GM12878 (cell line): ENCODE measurements at regions not wholly inside any gene's neighbourhood (a gene's known extent, or its start where the extent isn't known, plus 50 kb on each side); places are given as distances from the start of the nearest gene placed in this dataset.

Experiments used
- ATAC-seq: fragments of 200-7000 bp; cut with Tn5 transposase; 3 replicates; pipeline ENCODE4 v1.9.1; 2020; ENCODE audit warnings: mild to moderate bottlenecking, moderate library complexity
- BruUV-seq: library from RNA; stranded (reverse); fragments of 400-500 nt; replicated peaks from 2 replicates; lab custom pipeline; 2021; lab: Mats Ljungman, UMichigan
- CTCF ChIA-PET: fragments of 300-600 bp; sonication (Branson Sonifier 250); formaldehyde crosslinking; extraction: SDS; loops from one replicate; lab custom pipeline; 2021; ENCODE audit warnings: inconsistent platforms; lab: Yijun Ruan, JAX
- POLR2A ChIA-PET: fragments of 350-600 bp; formaldehyde crosslinking; extraction: SDS; loops from one replicate; lab custom pipeline; 2021; ENCODE audit warnings: inconsistent platforms; lab: Charles Lee
- RAD21 ChIA-PET: fragments of 300-600 bp; sonication (Branson Sonifier 250); formaldehyde crosslinking; loops from one replicate; lab custom pipeline; 2023; ENCODE audit warnings: antibody characterized with exemption; ENCODE audit not compliant: unreplicated experiment; lab: Charles Lee
- SMC1A ChIA-PET: fragments of 300-600 bp; sonication (Branson Sonifier 250); formaldehyde crosslinking; loops from one replicate; lab custom pipeline; 2023; ENCODE audit not compliant: unreplicated experiment, uncharacterized antibody; lab: Charles Lee
- DNase-seq: peaks from one replicate; pipeline ENCODE4 v3.0.0-alpha.2; 2011; ENCODE audit warnings: low read depth, low spot score
- FAIRE-seq: peaks from 3 replicates; lab custom pipeline; 2011; peaks lifted over from hg19 to GRCh38; lab: Jason Lieb, UNC
- H2AFZ ChIP-seq: 2 replicates; pipeline ENCODE4 v1.6.0; 2011; ENCODE audit warnings: low read depth, low read length, control low read depth; ENCODE audit not compliant: control insufficient read depth
- H3K27ac ChIP-seq: 2 replicates; pipeline ENCODE4 v1.5.1; 2011; ENCODE audit warnings: control low read depth; ENCODE audit not compliant: control insufficient read depth, insufficient read depth
- H3K27me3 ChIP-seq, 2 experiments: replicated peaks in 1 of 2; 2 replicates each; pipeline versions ENCODE4 v1.6.0 to v1.6.1; 2011; ENCODE audit warnings: low read length in 1 of 2; ENCODE audit not compliant: control insufficient read depth in 2 of 2, insufficient read depth in 2 of 2
- H3K36me3 ChIP-seq, 2 experiments: 2 replicates each; pipeline ENCODE4 v1.5.1; 2011; ENCODE audit warnings: low read length in 1 of 2; ENCODE audit not compliant: control insufficient read depth in 2 of 2, insufficient read depth in 2 of 2
- H3K4me1 ChIP-seq: 2 replicates; pipeline ENCODE4 v1.6.1; 2011; ENCODE audit warnings: mild to moderate bottlenecking, low read length, moderate library complexity, mixed read lengths; ENCODE audit not compliant: control insufficient read depth, insufficient read depth
- H3K4me2 ChIP-seq: 2 replicates; pipeline ENCODE4 v1.6.0; 2011; ENCODE audit warnings: control low read depth; ENCODE audit not compliant: control insufficient read depth, insufficient read depth
- H3K4me3 ChIP-seq: fragments of 200-600 bp; sonication (generic); 2 replicates; pipeline ENCODE4 v1.5.1; 2016
- H3K79me2 ChIP-seq: 2 replicates; pipeline ENCODE4 v1.6.0; 2011; ENCODE audit warnings: low read length; ENCODE audit not compliant: control insufficient read depth, insufficient read depth
- H3K9ac ChIP-seq: 2 replicates; pipeline ENCODE4 v1.8.0; 2011; ENCODE audit warnings: low read length, control low read depth, mixed read lengths; ENCODE audit not compliant: control insufficient read depth, insufficient read depth
- H3K9me3 ChIP-seq: replicated peaks from 3 replicates; pipeline ENCODE4 v1.5.1; 2011; ENCODE audit warnings: mild to moderate bottlenecking, low read length; ENCODE audit not compliant: control insufficient read depth, insufficient read depth
- H4K20me1 ChIP-seq: 2 replicates; pipeline ENCODE4 v1.6.0; 2011; ENCODE audit not compliant: control insufficient read depth, insufficient read depth
- EP300 ChIP-seq, 2 experiments: fragments of 150-350 bp in 1 of 2; IDR thresholded peaks; 2 replicates each; pipeline ENCODE4 v1.6.1; 2011 to 2012; ENCODE audit warnings: low read depth in 2 of 2, low read length in 2 of 2, borderline replicate concordance in 1 of 2, improper control_type of control experiment in 1 of 2, inconsistent platforms in 1 of 2; ENCODE audit not compliant: control insufficient read depth in 1 of 2
- EZH2 ChIP-seq: IDR thresholded peaks from 2 replicates; pipeline ENCODE4 v1.6.1; 2012; ENCODE audit warnings: low read depth, mild to moderate bottlenecking, control low read depth, inconsistent platforms, low read length, borderline replicate concordance; ENCODE audit not compliant: control insufficient read depth
- HDAC6 ChIP-seq: fragments of 200-600 bp; sonication (generic); IDR thresholded peaks from one replicate; pipeline ENCODE4 v1.8.0; 2017; ENCODE audit warnings: antibody characterized with exemption; ENCODE audit not compliant: unreplicated experiment
- JUND ChIP-seq: IDR thresholded peaks from 2 replicates; pipeline ENCODE4 v1.6.1; 2012; ENCODE audit warnings: low read depth, mild to moderate bottlenecking, low read length, improper control_type of control experiment, moderate library complexity
- KAT2A ChIP-seq: conservative IDR thresholded peaks from 2 replicates; pipeline ENCODE4 v1.6.1; 2011; ENCODE audit warnings: low read depth, low read length; ENCODE audit not compliant: control insufficient read depth
- NBN ChIP-seq: fragments of 450-650 bp; IDR thresholded peaks from 2 replicates; pipeline ENCODE4 v1.6.1; 2016
- NFIC ChIP-seq: IDR thresholded peaks from 2 replicates; pipeline ENCODE4 v1.6.1; 2012; ENCODE audit warnings: low read depth, mild to moderate bottlenecking, inconsistent platforms, low read length, moderate library complexity
- NR2F1 ChIP-seq: fragments of 450-650 bp; conservative IDR thresholded peaks from 2 replicates; pipeline ENCODE4 v1.6.1; 2017; ENCODE audit warnings: mild to moderate bottlenecking
- PAX5 ChIP-seq: IDR thresholded peaks from 2 replicates; pipeline ENCODE4 v1.6.1; 2011; ENCODE audit warnings: low read depth, low read length, borderline replicate concordance
- RCOR1 ChIP-seq: conservative IDR thresholded peaks from 2 replicates; pipeline ENCODE4 v1.6.1; 2012; ENCODE audit warnings: low read depth, low read length, improper control_type of control experiment
- RUNX3 ChIP-seq: IDR thresholded peaks from 2 replicates; pipeline ENCODE4 v1.6.1; 2012; ENCODE audit warnings: low read length, inconsistent platforms
- TCF3 ChIP-seq: IDR thresholded peaks from 2 replicates; pipeline ENCODE4 v1.6.1; 2012; ENCODE audit warnings: low read depth, mild to moderate bottlenecking, low read length, borderline replicate concordance; ENCODE audit not compliant: insufficient read depth
- WGBS: methylation state at CpG from one replicate; pipeline ENCODE4 v1.1.6; 2016; ENCODE audit warnings: low lambda C conversion rate; ENCODE audit not compliant: insufficient replicate concordance, insufficient coverage; ENCODE audit errors: missing lambda C conversion rate; 5-methylcytosine and 5-hydroxymethylcytosine counted together
- in situ Hi-C: fragments of 300-500 bp; cut with MboI; formaldehyde crosslinking; loops from 9 replicates; pipeline ENCODE4 v1.14.3; 2018; ENCODE audit warnings: mixed read lengths
- intact Hi-C: fragments of 100-400 bp; cut with micrococcal nuclease; formaldehyde crosslinking; loops from one replicate; pipeline ENCODE4 v1.14.2; 2022; ENCODE audit not compliant: unreplicated experiment
- TF ChIP-seq, protein P1 (sequence below): IDR thresholded peaks from 2 replicates; pipeline ENCODE4 v1.6.1; 2012; ENCODE audit warnings: improper control_type of control experiment, low read depth, low read length; ENCODE audit not compliant: insufficient replicate concordance
- TF ChIP-seq, protein P2 (sequence below): fragments of 450-650 bp; IDR thresholded peaks from 2 replicates; pipeline ENCODE4 v1.6.1; 2017; ENCODE audit warnings: mild to moderate bottlenecking, low read depth, inconsistent platforms; ENCODE audit not compliant: poor library complexity, severe bottlenecking

DNA sequence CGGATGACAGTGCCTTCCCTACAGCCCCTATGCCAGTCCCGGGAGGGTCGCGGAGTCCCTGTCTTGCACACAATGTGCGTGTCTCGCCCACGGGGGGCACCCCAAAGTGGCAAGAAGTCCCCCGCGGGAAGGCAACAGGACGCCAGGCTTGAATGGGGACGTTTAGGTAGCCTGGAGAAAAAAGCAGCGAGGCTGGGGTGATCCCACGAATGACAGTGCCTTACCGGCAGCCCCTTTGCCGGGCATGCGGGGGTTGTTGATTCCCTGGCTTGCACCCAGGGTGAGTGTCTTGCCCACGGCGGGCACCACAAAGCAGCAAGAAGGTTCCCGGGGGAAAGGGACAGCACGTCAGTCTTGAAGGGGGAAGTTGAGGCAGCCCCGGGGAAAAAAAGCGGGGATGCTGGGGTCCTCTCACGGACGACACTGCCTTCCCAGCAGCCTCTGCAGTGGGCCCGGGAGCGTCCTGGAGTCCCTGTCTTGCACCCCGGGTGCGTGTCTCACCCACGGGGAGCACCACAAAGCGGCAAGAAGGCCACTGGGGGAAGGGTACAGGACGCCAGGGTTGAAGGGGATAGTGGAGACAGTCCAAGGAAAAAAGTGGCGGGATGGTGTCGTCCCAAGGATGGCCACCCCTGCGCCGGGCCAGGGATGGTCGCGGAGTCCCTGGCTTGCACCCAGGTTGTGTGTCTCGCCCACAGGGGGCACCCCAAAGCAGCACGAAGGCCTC is 156.8 kb upstream of the ALG10B start (continued):
- TF ChIP-seq PAX5 (no peak), TCF3 (no peak), EP300 (IDR thresholded peaks at IDR 0.05; ENCODE audit: borderline replicate concordance in 1 of 2, control insufficient read depth in 1 of 2, low read depth in 2 of 2, low read length in 2 of 2) (no peak)
- TF ChIP-seq, all 136 proteins: peak for 0

DNA sequence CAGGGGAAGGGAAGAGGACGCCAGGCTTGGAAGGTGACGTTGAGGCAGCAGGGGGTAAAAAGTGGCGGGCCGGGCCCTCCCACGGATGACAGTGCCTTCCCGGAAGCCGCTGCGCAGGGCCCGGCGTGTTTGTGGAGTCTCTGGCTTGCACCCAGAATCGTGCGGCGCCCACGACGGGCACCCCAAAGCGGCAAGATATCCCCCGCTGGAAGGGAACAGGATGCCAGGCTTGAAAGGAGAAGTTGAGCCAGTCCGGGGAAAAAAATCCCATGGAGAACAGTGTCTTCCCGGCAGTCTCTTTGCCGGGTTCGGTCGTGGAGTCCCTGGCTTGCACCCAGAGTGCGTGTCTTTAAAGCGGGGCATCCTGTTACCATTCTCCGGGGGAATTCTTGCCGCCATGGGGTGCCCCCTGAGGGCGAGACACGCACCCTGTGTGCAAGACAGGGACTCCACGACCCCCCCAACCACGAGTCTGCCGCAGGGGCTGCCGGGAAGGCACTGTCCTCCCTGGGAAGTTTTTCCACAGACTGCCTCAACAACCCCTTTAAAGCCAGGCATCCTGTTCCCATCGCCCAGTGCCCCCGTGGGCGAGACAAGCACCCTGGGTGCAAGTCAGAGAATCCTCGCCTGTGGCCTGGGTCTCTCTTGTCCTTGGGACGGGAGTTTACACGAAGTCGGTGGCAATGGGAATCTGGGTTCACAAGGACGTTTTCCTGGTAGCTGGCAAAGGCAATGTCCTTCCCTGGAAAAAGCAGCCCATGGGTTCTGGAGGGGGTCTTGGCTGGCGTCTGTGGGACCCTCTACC is 156.1 kb upstream of the ALG10B start:
- ATAC-seq (no peak), DNase-seq (no peak), FAIRE-seq (no peak)
- WGBS = 81% methylated on average over 36 of the region's 41 CpGs
- H3K27ac ChIP-seq = no peak overlapping the region
- H4K20me1 ChIP-seq = no peaks in the 10 kb centered on the region
- H2AFZ ChIP-seq = no peak overlapping the region
- no peak overlapping the region for H3K9ac ChIP-seq
- ChIA-PET RAD21 (no interaction called here), SMC1A (no interaction called here), CTCF (no interaction called here), POLR2A (no interaction called here)
- in situ Hi-C loops = no loop called here
- no TSS peak for BruUV-seq
- H3K79me2 ChIP-seq = no peaks in the 10 kb centered on the region
- H3K27me3 ChIP-seq = no peaks in the 10 kb centered on the region
- no peaks in the 10 kb centered on the region for H3K4me1 ChIP-seq
- intact Hi-C loops = no loop called here
- no peak overlapping the region for H3K4me2 ChIP-seq
- H3K4me3 ChIP-seq = no peak overlapping the region
- H3K9me3 ChIP-seq = no peaks in the 10 kb centered on the region; the same call in 2 of the 3 replicates
- H3K36me3 ChIP-seq = no peaks in the 10 kb centered on the region
- TF ChIP-seq HDAC6 = no peak
- TF ChIP-seq EZH2 = no peak
- no peak for TF ChIP-seq NBN
- no peak for TF ChIP-seq NFIC
- TF ChIP-seq, protein P1, sequence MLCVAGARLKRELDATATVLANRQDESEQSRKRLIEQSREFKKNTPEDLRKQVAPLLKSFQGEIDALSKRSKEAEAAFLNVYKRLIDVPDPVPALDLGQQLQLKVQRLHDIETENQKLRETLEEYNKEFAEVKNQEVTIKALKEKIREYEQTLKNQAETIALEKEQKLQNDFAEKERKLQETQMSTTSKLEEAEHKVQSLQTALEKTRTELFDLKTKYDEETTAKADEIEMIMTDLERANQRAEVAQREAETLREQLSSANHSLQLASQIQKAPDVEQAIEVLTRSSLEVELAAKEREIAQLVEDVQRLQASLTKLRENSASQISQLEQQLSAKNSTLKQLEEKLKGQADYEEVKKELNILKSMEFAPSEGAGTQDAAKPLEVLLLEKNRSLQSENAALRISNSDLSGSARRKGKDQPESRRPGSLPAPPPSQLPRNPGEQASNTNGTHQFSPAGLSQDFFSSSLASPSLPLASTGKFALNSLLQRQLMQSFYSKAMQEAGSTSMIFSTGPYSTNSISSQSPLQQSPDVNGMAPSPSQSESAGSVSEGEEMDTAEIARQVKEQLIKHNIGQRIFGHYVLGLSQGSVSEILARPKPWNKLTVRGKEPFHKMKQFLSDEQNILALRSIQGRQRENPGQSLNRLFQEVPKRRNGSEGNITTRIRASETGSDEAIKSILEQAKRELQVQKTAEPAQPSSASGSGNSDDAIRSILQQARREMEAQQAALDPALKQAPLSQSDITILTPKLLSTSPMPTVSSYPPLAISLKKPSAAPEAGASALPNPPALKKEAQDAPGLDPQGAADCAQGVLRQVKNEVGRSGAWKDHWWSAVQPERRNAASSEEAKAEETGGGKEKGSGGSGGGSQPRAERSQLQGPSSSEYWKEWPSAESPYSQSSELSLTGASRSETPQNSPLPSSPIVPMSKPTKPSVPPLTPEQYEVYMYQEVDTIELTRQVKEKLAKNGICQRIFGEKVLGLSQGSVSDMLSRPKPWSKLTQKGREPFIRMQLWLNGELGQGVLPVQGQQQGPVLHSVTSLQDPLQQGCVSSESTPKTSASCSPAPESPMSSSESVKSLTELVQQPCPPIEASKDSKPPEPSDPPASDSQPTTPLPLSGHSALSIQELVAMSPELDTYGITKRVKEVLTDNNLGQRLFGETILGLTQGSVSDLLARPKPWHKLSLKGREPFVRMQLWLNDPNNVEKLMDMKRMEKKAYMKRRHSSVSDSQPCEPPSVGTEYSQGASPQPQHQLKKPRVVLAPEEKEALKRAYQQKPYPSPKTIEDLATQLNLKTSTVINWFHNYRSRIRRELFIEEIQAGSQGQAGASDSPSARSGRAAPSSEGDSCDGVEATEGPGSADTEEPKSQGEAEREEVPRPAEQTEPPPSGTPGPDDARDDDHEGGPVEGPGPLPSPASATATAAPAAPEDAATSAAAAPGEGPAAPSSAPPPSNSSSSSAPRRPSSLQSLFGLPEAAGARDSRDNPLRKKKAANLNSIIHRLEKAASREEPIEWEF = no peak
- no peak for TF ChIP-seq RCOR1
- no peak for TF ChIP-seq NR2F1
- TF ChIP-seq, protein P2, sequence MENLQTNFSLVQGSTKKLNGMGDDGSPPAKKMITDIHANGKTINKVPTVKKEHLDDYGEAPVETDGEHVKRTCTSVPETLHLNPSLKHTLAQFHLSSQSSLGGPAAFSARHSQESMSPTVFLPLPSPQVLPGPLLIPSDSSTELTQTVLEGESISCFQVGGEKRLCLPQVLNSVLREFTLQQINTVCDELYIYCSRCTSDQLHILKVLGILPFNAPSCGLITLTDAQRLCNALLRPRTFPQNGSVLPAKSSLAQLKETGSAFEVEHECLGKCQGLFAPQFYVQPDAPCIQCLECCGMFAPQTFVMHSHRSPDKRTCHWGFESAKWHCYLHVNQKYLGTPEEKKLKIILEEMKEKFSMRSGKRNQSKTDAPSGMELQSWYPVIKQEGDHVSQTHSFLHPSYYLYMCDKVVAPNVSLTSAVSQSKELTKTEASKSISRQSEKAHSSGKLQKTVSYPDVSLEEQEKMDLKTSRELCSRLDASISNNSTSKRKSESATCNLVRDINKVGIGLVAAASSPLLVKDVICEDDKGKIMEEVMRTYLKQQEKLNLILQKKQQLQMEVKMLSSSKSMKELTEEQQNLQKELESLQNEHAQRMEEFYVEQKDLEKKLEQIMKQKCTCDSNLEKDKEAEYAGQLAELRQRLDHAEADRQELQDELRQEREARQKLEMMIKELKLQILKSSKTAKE = no peak
- no peak for TF ChIP-seq RUNX3
- TF ChIP-seq JUND = no peak
- TF ChIP-seq KAT2A = no peak
